NCI-H526 treated with DMSO at 0.1 percent for 48 hours (cell line): ENCODE measurements at regions not wholly inside any gene's neighbourhood (a gene's known extent, or its start where the extent isn't known, plus 50 kb on each side); places are given as distances from the start of the nearest gene placed in this dataset.
"Not testable (repeated sequence)": the region's sequence is repeated elsewhere in the genome, so short reads cannot be mapped to it uniquely, and the experiment has no call there.

Source experiments
- DNase-seq: peaks from one replicate; lab custom pipeline; 2025; lab: John Stamatoyannopoulos, UW

DNA sequence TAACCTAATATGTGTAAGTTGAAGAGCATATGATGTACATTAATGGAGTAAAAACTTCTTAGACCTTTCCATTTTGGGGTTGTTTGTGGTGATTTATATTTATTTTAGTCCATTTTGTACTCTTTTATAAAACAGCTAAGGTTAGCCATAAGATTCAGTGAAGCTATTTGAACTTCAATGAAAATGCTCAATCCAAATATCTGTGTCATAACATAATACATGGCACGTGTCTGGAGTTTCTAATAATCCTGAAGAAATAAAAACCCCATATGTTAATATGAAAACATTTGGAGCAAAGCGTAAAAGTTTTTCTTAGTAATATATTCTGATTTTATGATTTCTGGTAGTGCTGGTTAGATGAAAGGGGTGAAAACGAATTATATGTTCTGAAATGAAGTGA lies 1729.7 kb downstream of the PCDH9 start:
- no peak for DNase-seq

- no peak for DNase-seq
These were observed 1730.9 kb downstream of the PCDH9 start for GRCh38 chr13:65499256-65499655.

DNA sequence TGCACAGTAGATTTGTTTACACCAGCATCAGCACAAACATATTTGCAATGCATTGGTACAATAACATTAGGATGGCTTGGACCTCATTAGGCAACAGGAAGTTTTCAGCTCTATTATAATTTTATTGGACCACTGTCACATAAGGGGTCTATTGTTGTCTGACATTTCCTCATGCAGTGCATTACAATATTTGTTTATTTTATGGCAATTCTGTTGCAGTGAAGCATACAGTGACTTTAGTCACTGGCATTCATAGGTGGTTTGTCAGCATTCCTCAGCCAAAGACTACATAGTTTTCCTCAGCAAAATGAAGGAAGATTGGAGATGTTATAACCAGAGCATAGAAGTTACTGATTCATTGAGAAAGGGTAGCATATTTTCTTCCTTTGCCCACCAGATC lies 1732.9 kb downstream of the PCDH9 start:
- DNase-seq = no peak

DNA sequence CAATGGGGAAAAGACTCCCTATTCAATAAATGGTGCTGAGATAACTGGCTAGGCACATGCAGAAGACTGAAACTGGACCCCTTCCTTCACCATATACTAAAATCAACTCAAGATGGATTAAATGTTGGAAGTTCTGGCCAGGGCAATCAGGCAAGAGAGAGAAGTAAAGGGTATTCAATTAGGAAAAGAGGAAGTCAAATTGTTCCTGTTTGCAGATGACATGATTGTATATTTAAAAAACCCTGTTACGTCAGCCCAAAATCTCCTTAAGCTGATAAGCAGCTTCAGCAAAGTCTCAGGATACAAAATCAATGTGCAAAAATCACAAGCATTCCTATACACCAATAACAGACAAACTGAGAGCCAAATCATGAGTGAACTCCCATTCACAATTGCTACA lies 1739.4 kb downstream of the PCDH9 start:
- DNase-seq = not testable (repeated sequence)

DNA sequence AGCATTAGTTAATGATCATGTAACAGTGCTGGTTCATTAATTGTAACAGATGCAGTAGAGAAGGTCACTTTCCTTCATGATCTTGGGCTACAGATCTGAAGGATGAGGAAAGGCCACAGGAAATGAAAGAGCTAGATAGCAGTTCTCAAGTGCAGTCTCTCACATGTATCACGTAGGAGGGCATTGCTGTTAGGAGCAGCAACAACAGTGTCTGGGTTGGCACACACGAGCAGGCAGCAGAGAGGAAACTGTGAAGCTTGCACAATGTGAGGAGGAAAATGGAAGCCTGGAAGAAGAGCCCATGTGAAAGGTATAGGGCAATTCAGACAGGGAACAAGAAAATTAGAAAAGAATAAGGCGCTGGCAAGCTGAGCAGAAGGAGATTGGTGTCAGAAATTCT lies 1741.5 kb downstream of the PCDH9 start:
- DNase-seq = no peak

- no peak for DNase-seq
These were observed 1750.4 kb downstream of the PCDH9 start for GRCh38 chr13:65479692-65480091.

DNA sequence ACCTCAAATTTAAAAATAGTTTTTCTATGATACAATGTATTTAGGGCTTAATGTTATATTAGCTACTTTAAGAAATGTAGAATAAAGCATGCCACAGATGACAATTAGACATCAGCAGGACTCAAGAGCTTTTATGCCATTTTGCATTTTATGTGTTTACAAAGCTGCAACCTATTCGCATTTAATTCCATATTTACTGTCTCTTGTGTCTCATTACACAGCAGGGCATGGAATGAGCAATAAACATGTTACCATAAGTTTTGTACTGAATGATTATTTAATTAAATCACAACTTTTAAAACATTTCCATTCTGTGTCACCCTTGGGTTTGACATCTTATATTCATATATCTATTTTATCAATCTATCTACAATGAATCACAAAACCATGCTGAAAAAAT lies 1756.9 kb downstream of the PCDH9 start:
- no peak for DNase-seq

GRCh38 chr13:65472336-65472735 lies 1757.8 kb downstream of the PCDH9 start:
- DNase-seq = no peak

- DNase-seq = no peak
These were observed 1759.4 kb downstream of the PCDH9 start for GRCh38 chr13:65470781-65471180.

DNA sequence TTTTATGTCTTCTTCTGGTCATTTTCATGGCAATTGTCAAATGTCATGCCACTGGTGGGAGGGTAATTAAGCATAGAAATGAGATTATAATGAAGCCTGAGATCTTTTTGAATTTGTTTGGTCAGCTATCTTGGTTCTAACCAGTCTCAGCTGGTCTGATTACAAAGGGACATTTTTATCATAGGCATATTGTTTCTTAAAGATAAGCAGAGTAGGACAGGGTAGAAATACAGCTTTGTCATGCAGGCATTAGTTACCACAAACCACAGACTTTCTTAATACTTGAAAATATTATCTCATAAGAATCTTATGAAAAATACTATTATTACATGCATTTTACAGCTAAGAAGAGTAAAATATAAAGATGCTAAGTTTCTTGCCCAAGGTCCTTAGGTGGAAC lies 1761.5 kb downstream of the PCDH9 start:
- no peak for DNase-seq

GRCh38 chr13:65461590-65461989 lies 1768.5 kb downstream of the PCDH9 start:
- no peak for DNase-seq

GRCh38 chr13:65460136-65460535 lies 1770.0 kb downstream of the PCDH9 start:
- no peak for DNase-seq

GRCh38 chr13:65456150-65456912 lies 1773.8 kb downstream of the PCDH9 start:
- no peak for DNase-seq

DNA sequence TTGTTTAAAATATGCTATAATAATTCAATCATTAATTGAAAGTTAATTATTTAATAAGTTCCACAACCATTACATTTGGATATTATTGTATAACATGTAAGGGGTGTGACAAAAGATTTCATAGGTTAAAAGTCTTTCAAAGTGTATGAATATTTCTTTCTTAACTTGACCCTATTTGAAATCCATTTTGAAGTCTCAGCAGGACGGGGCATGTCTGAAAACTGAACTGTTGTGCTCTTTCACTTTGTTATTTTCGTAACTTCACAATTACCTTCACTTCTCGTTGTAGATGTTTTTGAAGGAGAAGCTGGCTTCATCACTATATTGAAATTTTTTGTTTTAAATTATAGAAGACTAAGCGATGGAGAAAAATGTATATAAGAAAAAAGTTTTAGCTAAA lies 1775.7 kb downstream of the PCDH9 start:
- DNase-seq = no peak

GRCh38 chr13:65453982-65454381 lies 1776.2 kb downstream of the PCDH9 start:
- no peak for DNase-seq

GRCh38 chr13:65445340-65445739 lies 1784.8 kb downstream of the PCDH9 start:
- DNase-seq = no peak

- no peak for DNase-seq
These were observed 1794.5 kb downstream of the PCDH9 start for GRCh38 chr13:65435590-65435989.

GRCh38 chr13:65417953-65418352 lies 1812.2 kb downstream of the PCDH9 start:
- no peak for DNase-seq

GRCh38 chr13:65416784-65417183 lies 1813.4 kb downstream of the PCDH9 start:
- no peak for DNase-seq

GRCh38 chr13:65414187-65414586 lies 1815.9 kb downstream of the PCDH9 start:
- no peak for DNase-seq

DNA sequence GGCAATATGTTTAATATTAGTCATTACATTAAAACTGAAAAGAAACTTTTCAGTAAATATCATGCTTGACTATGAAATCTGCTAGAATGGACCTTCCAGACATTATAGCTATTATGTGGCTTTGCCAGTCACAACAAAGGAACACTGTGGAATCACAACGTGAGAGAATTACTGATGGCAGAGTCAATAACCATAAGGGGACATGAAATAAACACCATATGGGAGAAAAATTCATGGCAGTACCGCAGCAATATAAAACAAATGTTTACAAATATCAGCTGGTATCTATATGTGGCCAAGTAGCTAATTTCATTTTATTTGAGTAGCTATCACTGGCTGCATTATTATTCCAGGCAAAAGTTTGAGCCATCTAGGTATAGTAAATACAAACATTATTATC lies 1818.6 kb downstream of the PCDH9 start:
- no peak for DNase-seq

- no peak for DNase-seq
These were observed 1819.3 kb downstream of the PCDH9 start for GRCh38 chr13:65410791-65411190.

DNA sequence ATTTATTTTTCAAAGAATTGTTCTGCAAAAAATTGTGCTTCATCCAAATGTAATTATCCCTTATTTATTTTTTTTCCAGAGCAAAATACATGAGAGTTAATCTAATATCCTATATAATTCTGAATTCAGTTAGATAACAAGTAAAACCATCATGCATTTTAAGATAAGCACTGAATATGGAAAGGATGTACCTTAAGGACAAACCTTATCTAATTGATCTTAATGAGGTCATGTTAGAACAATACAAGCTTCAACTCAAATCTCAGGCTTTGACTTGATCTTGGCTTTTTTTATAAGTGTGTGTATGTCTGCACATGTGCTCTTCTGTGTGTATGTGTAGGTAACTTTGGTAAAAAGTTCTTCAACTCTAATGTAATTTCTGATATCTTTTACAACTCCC lies 1828.8 kb downstream of the PCDH9 start:
- DNase-seq = no peak

DNA sequence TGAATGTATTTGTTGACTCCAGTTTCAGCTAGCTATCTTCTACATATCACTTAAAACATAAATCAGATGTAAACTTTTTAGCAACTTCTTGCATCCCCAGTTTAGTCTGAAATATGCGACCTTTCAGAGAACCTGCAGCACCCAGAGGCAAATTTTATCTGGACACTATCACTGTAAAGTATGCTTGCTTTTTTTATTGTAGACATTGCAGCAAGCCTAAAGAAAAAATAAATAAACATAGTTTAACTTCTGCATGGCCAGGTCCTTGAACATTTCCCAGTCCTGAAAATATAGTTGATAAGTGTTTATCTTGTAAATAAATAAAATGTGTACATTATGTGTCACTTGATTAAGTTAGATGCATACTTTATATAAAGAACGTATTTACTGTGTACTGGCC lies 1829.4 kb downstream of the PCDH9 start:
- DNase-seq = no peak
